ENCODE measurements at regions not wholly inside any gene's neighbourhood (a gene's known extent, or its start where the extent isn't known, plus 50 kb on each side); places are given as distances from the start of the nearest gene placed in this dataset.

DNA sequence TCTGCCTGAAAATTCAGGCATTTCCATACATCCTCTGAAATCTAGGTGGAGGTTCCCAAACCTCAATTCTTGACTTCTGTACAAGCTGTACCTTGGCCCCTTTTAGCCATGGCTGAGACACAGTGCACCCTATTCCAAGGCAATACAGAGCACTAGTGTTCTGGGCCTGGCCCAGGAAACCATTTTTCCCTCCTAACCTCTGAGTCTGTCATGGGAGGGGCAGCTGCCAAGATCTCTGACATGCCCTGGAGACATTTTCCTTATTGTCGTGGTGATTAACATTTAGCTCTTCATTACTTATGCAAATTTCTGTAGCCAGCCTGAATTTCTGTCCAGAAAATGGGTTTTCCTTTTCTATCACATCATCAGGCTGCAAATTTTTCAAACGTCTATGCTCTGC is 248.0 kb upstream of the RGS18 start:
- TF ChIP-seq, protein P1, sequence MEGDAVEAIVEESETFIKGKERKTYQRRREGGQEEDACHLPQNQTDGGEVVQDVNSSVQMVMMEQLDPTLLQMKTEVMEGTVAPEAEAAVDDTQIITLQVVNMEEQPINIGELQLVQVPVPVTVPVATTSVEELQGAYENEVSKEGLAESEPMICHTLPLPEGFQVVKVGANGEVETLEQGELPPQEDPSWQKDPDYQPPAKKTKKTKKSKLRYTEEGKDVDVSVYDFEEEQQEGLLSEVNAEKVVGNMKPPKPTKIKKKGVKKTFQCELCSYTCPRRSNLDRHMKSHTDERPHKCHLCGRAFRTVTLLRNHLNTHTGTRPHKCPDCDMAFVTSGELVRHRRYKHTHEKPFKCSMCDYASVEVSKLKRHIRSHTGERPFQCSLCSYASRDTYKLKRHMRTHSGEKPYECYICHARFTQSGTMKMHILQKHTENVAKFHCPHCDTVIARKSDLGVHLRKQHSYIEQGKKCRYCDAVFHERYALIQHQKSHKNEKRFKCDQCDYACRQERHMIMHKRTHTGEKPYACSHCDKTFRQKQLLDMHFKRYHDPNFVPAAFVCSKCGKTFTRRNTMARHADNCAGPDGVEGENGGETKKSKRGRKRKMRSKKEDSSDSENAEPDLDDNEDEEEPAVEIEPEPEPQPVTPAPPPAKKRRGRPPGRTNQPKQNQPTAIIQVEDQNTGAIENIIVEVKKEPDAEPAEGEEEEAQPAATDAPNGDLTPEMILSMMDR (IDR thresholded peaks at IDR 0.05; ENCODE audit: borderline replicate concordance, extremely low read depth, insufficient read depth) = no peak
- H3K4me1 ChIP-seq (ENCODE audit: control insufficient read depth in 2 of 3, insufficient read depth in 2 of 3, low read depth in 1 of 3, low read length in 3 of 3) = no peaks in the 10 kb centered on the region
- H3K27me3 ChIP-seq (ENCODE audit: control insufficient read depth, insufficient read depth, low read length) = no peaks in the 10 kb centered on the region
- peaks cover 0 to 2% (median 0%) of the 10 kb centered on the region in 3 donors for H3K9me3 ChIP-seq (ENCODE audit: control insufficient read depth in 2 of 3, insufficient read depth in 1 of 3, low read length in 3 of 3)
- DNase-seq (no peak), FAIRE-seq (no peak)
- intact Hi-C loops (cut with DNase I) = no loop called here
- H3K36me3 ChIP-seq (ENCODE audit: control insufficient read depth in 2 of 3, insufficient read depth in 3 of 3, low read length in 3 of 3) = no peaks in the 10 kb centered on the region
- no peak overlapping the region for H3K9ac ChIP-seq (ENCODE audit: low read length in 3 of 3)
- H3K4me3 ChIP-seq (ENCODE audit: low read length in 3 of 3) = no peak overlapping the region
- H3K27ac ChIP-seq (ENCODE audit: low read depth in 2 of 2, low read length in 2 of 2) = no peak overlapping the region

DNA sequence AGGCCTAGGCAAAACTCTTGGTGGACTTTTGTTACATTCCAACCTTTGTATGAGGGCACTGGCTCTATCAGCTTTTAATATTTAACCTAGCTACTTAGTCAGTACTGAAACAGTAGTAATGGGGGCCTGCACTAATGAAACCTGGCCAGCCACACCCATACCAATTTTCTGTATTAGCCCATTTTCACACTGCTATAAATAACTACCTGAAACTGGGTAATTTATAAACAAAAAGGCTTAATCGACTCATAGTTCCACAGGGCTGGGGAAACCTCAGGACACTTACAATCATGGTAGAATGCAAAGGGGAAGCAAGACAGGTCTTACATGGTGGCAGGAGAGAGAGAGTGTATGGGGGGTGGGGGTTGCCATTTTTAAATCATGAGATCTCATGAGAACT is 245.7 kb upstream of the RGS18 start:
- no peak overlapping the region for H3K9ac ChIP-seq (ENCODE audit: low read length in 3 of 3)
- no peaks in the 10 kb centered on the region for H3K27me3 ChIP-seq (ENCODE audit: control insufficient read depth, insufficient read depth, low read length)
- intact Hi-C loops (cut with DNase I) = no loop called here
- H3K36me3 ChIP-seq (ENCODE audit: control insufficient read depth in 2 of 3, insufficient read depth in 3 of 3, low read length in 3 of 3) = no peaks in the 10 kb centered on the region
- no peak overlapping the region for H3K4me3 ChIP-seq (ENCODE audit: low read length in 3 of 3)
- no peak overlapping the region for H3K27ac ChIP-seq (ENCODE audit: low read depth in 2 of 2, low read length in 2 of 2)
- H3K9me3 ChIP-seq (ENCODE audit: control insufficient read depth in 2 of 3, insufficient read depth in 1 of 3, low read length in 3 of 3) = no peaks in the 10 kb centered on the region
- FAIRE-seq (no peak), DNase-seq (peak in 1 of 5 donors; percentile 1)
- H3K4me1 ChIP-seq (ENCODE audit: control insufficient read depth in 2 of 3, insufficient read depth in 2 of 3, low read depth in 1 of 3, low read length in 3 of 3) = no peaks in the 10 kb centered on the region
- TF ChIP-seq, protein P1 (IDR thresholded peaks at IDR 0.05; ENCODE audit: borderline replicate concordance, extremely low read depth, insufficient read depth) = no peak

DNA sequence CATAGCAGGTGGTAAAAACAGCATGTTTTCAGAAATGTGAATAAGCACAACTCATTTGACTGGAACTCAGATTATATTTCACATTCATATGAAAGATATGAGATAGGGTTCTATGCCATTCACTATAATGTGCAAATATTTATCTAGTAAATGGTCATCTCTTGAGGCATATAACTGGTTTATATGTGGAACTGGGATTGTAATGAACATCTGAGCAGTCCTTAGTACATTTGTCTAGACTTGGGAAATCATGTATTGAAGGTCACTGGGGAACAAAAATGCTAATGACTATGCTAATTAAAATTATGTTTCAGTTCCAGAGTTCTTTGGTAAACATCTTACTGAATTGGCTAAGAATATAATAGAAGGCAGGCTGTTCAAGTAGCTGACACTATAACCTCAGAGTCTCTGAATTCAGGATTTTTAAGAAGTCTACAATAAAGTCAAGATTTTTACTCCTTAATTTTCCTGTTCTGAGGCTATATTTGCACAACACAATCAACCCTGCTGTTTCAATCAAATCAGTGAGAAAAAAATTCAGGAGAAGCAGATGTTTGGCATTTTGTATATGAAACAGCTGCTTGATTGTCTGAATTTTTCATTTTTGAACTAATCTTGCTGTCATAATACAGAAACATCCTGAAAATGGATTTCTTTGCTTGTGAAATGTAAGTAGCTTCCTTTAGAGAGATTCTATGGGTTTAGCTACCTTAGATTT is 244.8 kb upstream of the RGS18 start:
- Histone ChIP-seq H3K27ac (ENCODE audit: low read depth in 2 of 2, low read length in 2 of 2) (no peak overlapping the region), H3K4me3 (ENCODE audit: low read length in 3 of 3) (no peak overlapping the region), H3K27me3 (ENCODE audit: control insufficient read depth, insufficient read depth, low read length) (no peaks in the 10 kb centered on the region), H3K4me1 (ENCODE audit: control insufficient read depth in 2 of 3, insufficient read depth in 2 of 3, low read depth in 1 of 3, low read length in 3 of 3) (no peaks in the 10 kb centered on the region), H3K36me3 (ENCODE audit: control insufficient read depth in 2 of 3, insufficient read depth in 3 of 3, low read length in 3 of 3) (no peaks in the 10 kb centered on the region), H3K9ac (ENCODE audit: low read length in 3 of 3) (no peak overlapping the region), H3K9me3 (ENCODE audit: control insufficient read depth in 2 of 3, insufficient read depth in 1 of 3, low read length in 3 of 3) (no peaks in the 10 kb centered on the region)
- DNase-seq = no peak
- TF ChIP-seq, protein P1 (IDR thresholded peaks at IDR 0.05; ENCODE audit: borderline replicate concordance, extremely low read depth, insufficient read depth) = no peak
- intact Hi-C loops (cut with DNase I) = no loop called here
- FAIRE-seq = no peak

DNA sequence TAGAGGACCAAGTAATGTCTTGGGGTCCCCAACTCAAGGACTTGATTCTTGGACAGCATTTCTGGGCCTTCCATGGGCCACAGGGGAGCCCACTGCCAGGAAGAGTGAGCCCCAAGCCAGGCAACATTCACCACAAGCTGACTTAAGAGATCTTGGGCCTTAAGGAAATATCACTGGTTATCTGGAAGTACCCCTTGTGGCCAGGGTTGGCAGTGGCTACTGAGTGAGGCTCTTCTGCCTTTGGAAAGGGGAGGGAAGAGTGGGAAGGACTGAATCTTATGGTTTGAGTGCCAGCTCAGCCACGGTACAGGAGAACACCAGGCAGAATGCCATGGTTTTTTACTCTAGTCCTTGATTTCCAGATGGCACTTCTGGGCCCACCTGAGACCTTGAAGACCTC is 228.9 kb upstream of the RGS18 start:
- DNase-seq = no peak
- Histone ChIP-seq H3K27me3 (ENCODE audit: control insufficient read depth, insufficient read depth, low read length) (no peaks in the 10 kb centered on the region), H3K4me3 (ENCODE audit: low read length in 3 of 3) (no peak overlapping the region), H3K36me3 (ENCODE audit: control insufficient read depth in 2 of 3, insufficient read depth in 3 of 3, low read length in 3 of 3) (no peaks in the 10 kb centered on the region), H3K27ac (ENCODE audit: low read depth in 2 of 2, low read length in 2 of 2) (no peak overlapping the region), H3K9ac (ENCODE audit: low read length in 3 of 3) (no peak overlapping the region), H3K9me3 (ENCODE audit: control insufficient read depth in 2 of 3, insufficient read depth in 1 of 3, low read length in 3 of 3) (peaks cover 0 to 3% (median 0%) of the 10 kb centered on the region in 3 donors), H3K4me1 (ENCODE audit: control insufficient read depth in 2 of 3, insufficient read depth in 2 of 3, low read depth in 1 of 3, low read length in 3 of 3) (no peaks in the 10 kb centered on the region)
- intact Hi-C loops (cut with DNase I) = no loop called here
- FAIRE-seq = no peak
- TF ChIP-seq, protein P1 (IDR thresholded peaks at IDR 0.05; ENCODE audit: borderline replicate concordance, extremely low read depth, insufficient read depth) = no peak

All from kidney (tissue), 13 donors.